Left cardiac atrium (tissue), 4 donors: ENCODE measurements at regions not wholly inside any gene's neighbourhood (a gene's known extent, or its start where the extent isn't known, plus 50 kb on each side); places are given as distances from the start of the nearest gene placed in this dataset.

Experiments
- ATAC-seq, 2 donors: fragments of 200-7000 bp; cut with Tn5 transposase; one replicate each; pipeline ENCODE4 v1.9.1; 2020; ENCODE audit warnings: mild to moderate bottlenecking in 2 of 2, moderate library complexity in 2 of 2
- DNase-seq: peaks from one replicate; pipeline ENCODE4 v3.0.0-alpha.2; 2020
- intact Hi-C, 2 donors: fragments of 100-400 bp; cut with DNase I; formaldehyde crosslinking; loops; one replicate each; pipeline versions ENCODE4 v1.14.1 to v1.15.1; 2022 to 2023
- donor health status: DM: no; HTN: yes; CAD: no.
- donor health status: DM: no; HTN: yes; CAD: no; lungs with severe emphysema.
- donor health status: DM: yes; HTN: yes; CAD: no.
- donor health status: Dilated cardiomyopathy.

- intact Hi-C loops, result no loop called here
- DNase-seq, result no peak
Measured at GRCh38 chr4:45985038-45985437, 138.8 kb downstream of the GABRG1 start.

GRCh38 chr4:45971108-45971507, 152.7 kb downstream of the GABRG1 start:
- intact Hi-C loops, result no loop called here
- DNase-seq (no peak), ATAC-seq (no peak)

More at GRCh38 chr4:45985038-45985437, 138.8 kb downstream of the GABRG1 start:
- no peak for ATAC-seq

GRCh38 chr4:45957353-45957752, 166.5 kb downstream of the GABRG1 start:
- intact Hi-C loops, result no loop called here

GRCh38 chr4:45954276-45954675, 169.6 kb downstream of the GABRG1 start:
- intact Hi-C loops, result no loop called here
- ATAC-seq, result no peak
- no peak for DNase-seq

More at GRCh38 chr4:45957353-45957752, 166.5 kb downstream of the GABRG1 start:
- DNase-seq (no peak), ATAC-seq (no peak)

GRCh38 chr4:45951153-45951552, 172.7 kb downstream of the GABRG1 start:
- intact Hi-C loops, result no loop called here
- ATAC-seq (no peak), DNase-seq (no peak)

- intact Hi-C loops, result no loop called here
- DNase-seq (no peak), ATAC-seq (no peak)
Measured at GRCh38 chr4:45946699-45947098, 177.2 kb downstream of the GABRG1 start.

- ATAC-seq, result no peak
- DNase-seq, result no peak
- intact Hi-C loops, result no loop called here
Measured at GRCh38 chr4:45944000-45944399, 179.9 kb downstream of the GABRG1 start.

GRCh38 chr4:45939056-45939455, 184.8 kb downstream of the GABRG1 start:
- DNase-seq, result no peak
- no peak for ATAC-seq
- intact Hi-C loops, result no loop called here

- DNase-seq, result no peak
- ATAC-seq, result no peak
- intact Hi-C loops, result no loop called here
Measured at GRCh38 chr4:45931154-45931553, 192.7 kb downstream of the GABRG1 start.

GRCh38 chr4:45927641-45928040, 196.2 kb downstream of the GABRG1 start:
- intact Hi-C loops, result no loop called here
- ATAC-seq, result no peak
- no peak for DNase-seq

GRCh38 chr4:45925809-45926208, 198.0 kb downstream of the GABRG1 start:
- DNase-seq (no peak), ATAC-seq (no peak)
- intact Hi-C loops, result no loop called here

- DNase-seq (no peak), ATAC-seq (no peak)
- intact Hi-C loops, result no loop called here
Measured at GRCh38 chr4:45920861-45921260, 203.0 kb downstream of the GABRG1 start.

GRCh38 chr4:45910511-45910910, 213.3 kb downstream of the GABRG1 start:
- DNase-seq (no peak), ATAC-seq (no peak)
- intact Hi-C loops, result no loop called here

GRCh38 chr4:45897946-45898585, 225.8 kb downstream of the GABRG1 start:
- ATAC-seq, result no peak
- intact Hi-C loops, result no loop called here
- DNase-seq, result no peak

GRCh38 chr4:45883421-45883820, 240.4 kb downstream of the GABRG1 start:
- ATAC-seq (no peak), DNase-seq (no peak)
- intact Hi-C loops, result no loop called here

GRCh38 chr4:45876235-45876890, 247.5 kb downstream of the GABRG1 start:
- ATAC-seq (no peak), DNase-seq (no peak)
- intact Hi-C loops, result no loop called here

GRCh38 chr4:45869184-45869583, 254.7 kb downstream of the GABRG1 start:
- ATAC-seq (no peak), DNase-seq (no peak)
- intact Hi-C loops, result no loop called here

- DNase-seq (no peak), ATAC-seq (no peak)
- intact Hi-C loops, result no loop called here
Measured at GRCh38 chr4:45865781-45866180, 258.1 kb downstream of the GABRG1 start.

GRCh38 chr4:45855857-45856256, 268.0 kb downstream of the GABRG1 start:
- no peak for DNase-seq
- intact Hi-C loops, result no loop called here
- ATAC-seq, result no peak

GRCh38 chr4:45846016-45846415, 277.8 kb downstream of the GABRG1 start:
- intact Hi-C loops, result no loop called here
- ATAC-seq (no peak), DNase-seq (no peak)

GRCh38 chr4:45841791-45842190, 282.1 kb downstream of the GABRG1 start:
- intact Hi-C loops, result no loop called here
- ATAC-seq (no peak), DNase-seq (no peak)
